Mucosa of stomach (tissue), 1 donor: ENCODE measurements at regions not wholly inside any gene's neighbourhood (a gene's known extent, or its start where the extent isn't known, plus 50 kb on each side); places are given as distances from the start of the nearest gene placed in this dataset.

Experiments used
- H3K27me3 ChIP-seq: one replicate; pipeline ENCODE4 v1.7.0; 2013; ENCODE audit warnings: mild to moderate bottlenecking, low read length; ENCODE audit not compliant: control insufficient read depth, insufficient read depth
- H3K36me3 ChIP-seq: one replicate; pipeline ENCODE4 v1.7.0; 2013; ENCODE audit warnings: low read length; ENCODE audit not compliant: control insufficient read depth, insufficient read depth
- H3K4me1 ChIP-seq: one replicate; pipeline ENCODE4 v1.7.0; 2013; ENCODE audit warnings: mild to moderate bottlenecking, low read length; ENCODE audit not compliant: control insufficient read depth, insufficient read depth
- H3K4me3 ChIP-seq: one replicate; pipeline ENCODE4 v1.7.0; 2013; ENCODE audit warnings: low read length
- H3K9ac ChIP-seq: one replicate; pipeline ENCODE4 v1.7.0; 2013; ENCODE audit warnings: mild to moderate bottlenecking, low read length, moderate library complexity
- H3K9me3 ChIP-seq: one replicate; pipeline ENCODE4 v1.7.0; 2013; ENCODE audit warnings: mild to moderate bottlenecking, low read length, moderate library complexity; ENCODE audit not compliant: control insufficient read depth
- donor health status: Pancreatic carcinoma.

DNA sequence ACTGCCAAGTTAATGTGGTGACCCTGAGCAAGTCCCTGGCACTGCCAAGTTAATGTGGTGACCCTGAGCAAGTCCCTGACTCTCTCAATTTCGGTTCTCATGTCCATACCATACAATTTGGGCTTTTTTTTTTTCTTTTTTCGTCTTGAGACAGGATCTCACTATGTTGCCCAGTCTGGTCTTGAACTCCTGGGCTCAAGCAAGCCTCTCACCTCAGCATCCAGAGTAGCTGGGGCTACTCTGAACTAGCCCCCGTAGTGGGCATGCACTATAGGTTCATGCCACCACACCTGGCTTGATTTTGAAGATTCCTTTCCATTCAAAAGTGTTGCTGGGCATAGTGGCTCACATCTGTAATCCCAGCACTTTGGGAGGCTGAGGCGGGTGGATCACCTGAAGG is 100.0 kb upstream of the FOXP4 start:
- peaks cover 59% of the 10 kb centered on the region for H3K4me1 ChIP-seq
- H3K9me3 ChIP-seq: no peaks in the 10 kb centered on the region
- no peaks in the 10 kb centered on the region for H3K27me3 ChIP-seq
- no peaks in the 10 kb centered on the region for H3K36me3 ChIP-seq
- no peak overlapping the region for H3K4me3 ChIP-seq
- H3K9ac ChIP-seq: no peak overlapping the region

DNA sequence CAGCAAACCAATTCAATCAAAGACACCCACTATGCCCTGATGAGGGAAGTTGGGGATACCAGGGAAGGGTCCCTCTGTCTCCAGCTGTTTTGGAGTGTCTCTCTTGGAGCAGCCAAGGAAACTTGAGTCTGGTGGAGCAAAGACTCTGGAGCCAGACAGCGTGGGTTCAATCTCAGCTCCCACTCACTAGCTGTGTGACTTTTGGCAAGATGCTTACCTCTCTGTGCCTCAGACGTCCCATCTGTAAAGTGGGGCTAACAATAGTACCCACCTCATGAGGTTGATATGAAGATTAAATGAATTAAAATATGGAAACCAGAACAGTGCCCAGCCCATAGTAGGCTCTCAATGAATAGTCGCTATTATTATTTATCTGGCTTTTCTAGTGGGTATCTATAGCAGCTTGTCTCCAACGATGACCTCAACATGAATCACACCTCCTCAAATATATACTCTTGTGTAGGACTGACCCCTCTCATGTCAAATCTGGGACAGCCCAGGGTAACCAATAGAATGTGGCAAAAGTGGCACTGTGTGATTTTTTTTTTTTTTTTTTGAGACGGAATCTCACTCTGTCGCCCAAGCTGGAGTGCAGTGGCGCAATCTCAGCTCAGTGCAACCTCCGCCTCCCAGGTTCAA is 99.2 kb upstream of the FOXP4 start:
- Histone ChIP-seq H3K9ac (no peak overlapping the region), H3K9me3 (no peaks in the 10 kb centered on the region), H3K4me1 (peaks cover 68% of the 10 kb centered on the region), H3K4me3 (no peak overlapping the region), H3K27me3 (no peaks in the 10 kb centered on the region), H3K36me3 (no peaks in the 10 kb centered on the region)

DNA sequence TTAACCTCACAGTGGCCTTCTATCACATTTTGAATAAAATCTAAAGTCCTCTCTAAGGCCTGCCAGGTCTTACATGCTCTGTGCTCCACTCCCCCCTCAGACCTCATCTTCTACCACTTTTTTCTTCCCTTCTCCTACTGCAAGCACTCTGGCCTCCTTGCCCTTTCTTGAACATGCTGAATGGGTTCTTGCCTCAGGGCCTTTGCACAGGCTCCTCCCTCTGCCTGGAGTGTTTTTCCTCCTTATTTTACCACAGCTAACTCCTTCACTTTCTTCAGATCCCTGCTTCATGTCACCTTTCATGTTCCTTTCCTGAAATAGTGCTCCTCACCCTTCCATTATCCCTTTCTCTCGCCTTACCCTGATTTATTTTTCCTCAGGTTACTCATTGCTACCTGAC is 97.9 kb upstream of the FOXP4 start:
- H3K27me3 ChIP-seq: no peaks in the 10 kb centered on the region
- H3K36me3 ChIP-seq: no peaks in the 10 kb centered on the region
- H3K9me3 ChIP-seq: no peaks in the 10 kb centered on the region
- no peak overlapping the region for H3K4me3 ChIP-seq
- H3K9ac ChIP-seq: no peak overlapping the region
- H3K4me1 ChIP-seq: peaks cover 60% of the 10 kb centered on the region

DNA sequence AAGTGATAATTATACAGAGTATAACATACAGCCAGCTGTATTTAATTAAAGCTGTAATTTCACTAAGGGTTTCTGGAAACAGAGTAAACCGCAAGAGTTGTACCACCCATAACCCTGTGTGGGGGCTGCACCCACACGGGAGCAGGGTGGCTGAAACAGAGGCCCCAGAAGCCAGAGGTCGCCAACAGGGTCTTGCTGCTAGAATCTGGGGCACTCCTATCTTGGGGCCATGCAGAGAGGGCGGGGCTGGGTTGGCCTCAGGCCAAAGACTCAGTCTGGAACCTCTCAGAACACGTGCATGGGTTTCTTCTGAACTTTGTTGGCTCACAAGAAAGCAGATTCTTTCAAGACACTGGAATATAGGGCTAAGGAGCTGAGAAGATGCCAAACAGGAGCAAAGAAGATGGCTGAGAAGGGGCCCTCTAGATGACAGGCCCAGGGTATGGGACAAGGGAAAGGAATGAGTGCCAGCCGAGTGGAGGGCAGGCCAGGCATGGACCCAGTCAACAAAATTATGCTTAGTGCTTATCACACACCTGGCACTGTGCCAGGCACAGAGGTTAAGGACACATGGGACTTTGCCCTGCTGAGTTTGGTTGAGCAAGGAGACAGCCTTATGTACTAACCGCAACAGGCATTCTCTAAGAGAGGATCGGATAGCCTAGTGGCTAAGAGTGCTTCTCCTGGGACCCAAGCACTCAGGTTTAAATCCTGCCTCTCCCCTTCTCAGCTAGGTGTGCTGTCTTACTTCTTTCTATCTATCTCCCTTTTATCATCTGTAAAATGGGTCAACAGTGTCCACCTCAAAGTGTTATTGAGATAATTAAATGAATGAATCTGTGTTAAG is 96.6 kb upstream of the FOXP4 start:
- H3K9ac ChIP-seq: no peak overlapping the region
- no peaks in the 10 kb centered on the region for H3K36me3 ChIP-seq
- no peaks in the 10 kb centered on the region for H3K9me3 ChIP-seq
- H3K4me1 ChIP-seq: peaks cover 48% of the 10 kb centered on the region
- H3K4me3 ChIP-seq: no peak overlapping the region
- H3K27me3 ChIP-seq: no peaks in the 10 kb centered on the region

DNA sequence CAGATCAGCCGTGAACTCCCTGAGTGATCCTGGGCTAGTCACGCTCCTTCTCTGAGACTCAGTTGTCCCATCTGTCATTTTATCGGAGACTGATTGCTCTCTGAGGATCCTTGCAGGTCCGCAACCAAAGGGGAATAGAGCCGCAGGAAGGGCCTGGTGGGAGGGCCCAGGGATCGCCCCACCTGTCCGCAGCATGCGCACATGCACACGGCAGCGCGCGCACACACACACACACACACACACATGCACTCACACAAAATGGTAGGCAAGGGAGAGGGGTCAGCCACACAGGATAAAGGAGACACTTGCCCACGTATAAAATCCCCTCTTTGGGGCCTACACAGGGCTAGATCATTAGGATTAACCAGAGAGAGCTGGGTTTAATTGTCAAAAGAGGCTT is 95.6 kb upstream of the FOXP4 start:
- no peaks in the 10 kb centered on the region for H3K36me3 ChIP-seq
- no peaks in the 10 kb centered on the region for H3K27me3 ChIP-seq
- no peak overlapping the region for H3K4me3 ChIP-seq
- H3K9ac ChIP-seq: no peak overlapping the region
- peaks cover 50% of the 10 kb centered on the region for H3K4me1 ChIP-seq
- no peaks in the 10 kb centered on the region for H3K9me3 ChIP-seq

DNA sequence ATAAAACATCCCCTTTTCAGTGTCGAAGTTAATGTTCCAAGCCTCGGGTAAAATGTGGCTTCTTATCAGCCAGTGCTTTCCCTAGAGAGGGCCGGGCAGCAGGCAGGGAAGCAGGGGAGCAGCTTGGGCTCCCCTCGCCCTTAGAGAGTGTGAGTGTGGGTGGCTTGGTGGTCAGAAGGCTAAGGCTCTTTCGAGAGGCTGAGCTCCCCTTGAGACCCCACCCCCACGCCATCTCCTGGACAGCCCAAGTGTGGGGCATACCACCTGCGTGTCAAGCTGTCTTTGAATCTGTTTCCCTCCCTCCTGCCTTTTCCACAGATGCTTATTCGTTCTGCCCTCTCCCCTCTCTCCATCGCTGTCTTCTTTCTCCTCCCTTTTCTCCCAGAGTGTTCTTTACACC is 95.1 kb upstream of the FOXP4 start:
- H3K9me3 ChIP-seq: no peaks in the 10 kb centered on the region
- peaks cover 54% of the 10 kb centered on the region for H3K4me1 ChIP-seq
- H3K27me3 ChIP-seq: no peaks in the 10 kb centered on the region
- no peak overlapping the region for H3K9ac ChIP-seq
- no peaks in the 10 kb centered on the region for H3K36me3 ChIP-seq
- no peak overlapping the region for H3K4me3 ChIP-seq

DNA sequence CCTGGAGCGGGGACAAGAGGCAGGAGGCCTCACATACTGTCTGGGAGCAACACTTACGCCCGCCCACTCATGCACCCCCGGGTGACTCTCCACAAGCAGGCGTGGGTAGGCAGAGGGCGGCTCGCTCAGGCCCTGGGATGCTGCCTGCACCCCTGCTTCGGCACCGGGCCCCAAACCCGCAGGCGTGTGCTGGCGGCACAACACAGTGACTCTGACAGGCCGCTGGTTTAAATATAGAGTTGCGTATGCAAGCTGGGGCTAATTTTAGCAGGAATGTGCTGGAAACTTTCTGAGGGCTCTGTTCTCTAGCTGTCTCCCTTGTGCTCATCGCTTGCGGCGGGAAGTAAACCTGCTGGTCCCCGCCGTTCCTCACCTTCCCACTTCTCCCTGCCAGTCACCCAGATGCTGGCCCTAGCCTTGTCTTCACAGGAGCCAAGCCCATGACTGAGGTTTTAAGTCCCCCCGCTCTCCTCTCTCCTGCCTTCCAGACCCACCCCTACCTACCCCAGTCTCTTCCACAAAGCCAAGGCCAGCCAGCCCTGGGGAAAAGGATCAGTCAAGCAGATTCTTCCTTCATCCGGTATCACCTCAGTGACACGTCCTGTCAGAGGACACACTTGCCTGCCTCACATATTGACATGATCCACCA is 94.5 kb upstream of the FOXP4 start:
- Histone ChIP-seq H3K36me3 (no peaks in the 10 kb centered on the region), H3K4me1 (peaks cover 60% of the 10 kb centered on the region), H3K9ac (no peak overlapping the region), H3K9me3 (no peaks in the 10 kb centered on the region), H3K27me3 (no peaks in the 10 kb centered on the region), H3K4me3 (no peak overlapping the region)

DNA sequence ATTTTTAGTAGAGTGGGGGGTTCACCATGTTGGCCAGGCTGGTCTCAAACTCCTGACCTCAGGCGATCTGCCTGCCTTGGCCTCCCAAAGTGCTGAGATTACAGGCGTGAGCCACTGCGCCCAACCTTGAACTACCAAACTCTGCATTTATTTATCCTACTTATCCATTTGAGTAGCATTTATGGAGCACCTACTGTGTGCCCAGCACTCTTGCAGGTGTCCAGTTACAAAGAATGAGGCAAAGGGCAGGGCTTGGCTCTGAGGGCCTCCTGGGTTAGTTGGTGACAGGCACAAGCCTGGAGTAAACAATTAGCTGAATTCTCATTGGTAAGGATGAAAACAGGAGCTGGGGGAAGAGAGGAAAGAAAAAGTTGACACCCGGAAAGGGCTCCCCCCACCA is 93.4 kb upstream of the FOXP4 start:
- H3K27me3 ChIP-seq: no peaks in the 10 kb centered on the region
- no peak overlapping the region for H3K4me3 ChIP-seq
- H3K36me3 ChIP-seq: no peaks in the 10 kb centered on the region
- H3K9ac ChIP-seq: no peak overlapping the region
- H3K4me1 ChIP-seq: peaks cover 71% of the 10 kb centered on the region
- no peaks in the 10 kb centered on the region for H3K9me3 ChIP-seq

DNA sequence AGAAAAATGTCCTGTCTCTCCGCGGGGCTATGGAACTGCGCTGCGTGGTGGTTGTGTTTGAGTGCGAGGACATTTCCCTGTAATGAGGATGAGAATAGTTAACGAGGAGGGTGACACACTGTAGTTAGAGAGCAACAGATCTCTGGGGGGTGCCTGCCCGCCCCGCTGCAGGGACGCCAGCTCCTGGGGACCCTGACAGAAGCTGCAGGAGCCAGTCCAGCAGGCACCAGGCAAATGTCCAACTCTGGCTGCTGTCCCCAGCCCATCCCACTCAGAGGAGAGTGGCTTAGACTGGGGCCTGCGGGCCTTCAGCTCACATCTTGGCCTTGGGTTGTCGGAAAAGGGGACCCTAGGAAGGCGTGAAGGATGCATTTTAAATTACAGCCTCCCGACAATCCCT is 92.9 kb upstream of the FOXP4 start:
- Histone ChIP-seq H3K4me3 (no peak overlapping the region), H3K36me3 (no peaks in the 10 kb centered on the region), H3K9me3 (no peaks in the 10 kb centered on the region), H3K27me3 (no peaks in the 10 kb centered on the region), H3K9ac (no peak overlapping the region), H3K4me1 (peaks cover 73% of the 10 kb centered on the region)

DNA sequence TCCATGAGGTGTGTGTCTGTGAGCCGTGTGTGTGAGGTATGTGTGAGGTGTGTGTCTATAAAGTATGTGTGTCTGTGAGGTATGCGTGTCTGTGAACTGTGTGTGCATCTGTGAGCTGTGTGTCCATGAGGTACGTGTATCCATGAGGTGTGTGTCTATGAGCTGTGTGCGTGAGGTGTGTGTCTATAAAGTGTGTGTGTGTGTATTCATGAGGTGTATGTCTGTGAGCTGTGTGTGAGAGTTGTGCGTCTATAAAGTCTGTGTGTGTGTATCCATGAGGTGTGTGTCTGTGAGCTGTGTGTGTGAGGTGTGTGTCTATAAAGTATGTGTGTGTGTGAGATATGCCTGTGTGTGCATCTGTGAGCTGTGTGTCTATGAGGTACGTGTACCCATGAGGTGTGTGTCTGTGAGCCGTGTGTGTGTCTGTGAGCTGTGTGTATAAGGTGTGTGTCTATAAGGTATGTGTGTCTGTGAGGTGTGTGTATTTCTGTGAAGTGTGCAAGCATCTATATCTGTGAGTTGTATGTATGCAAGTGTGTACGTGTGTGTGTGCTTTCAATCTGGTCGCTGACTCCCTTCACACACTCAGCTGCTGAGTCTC is 91.9 kb upstream of the FOXP4 start:
- H3K4me1 ChIP-seq: peaks cover 73% of the 10 kb centered on the region
- H3K4me3 ChIP-seq: no peak overlapping the region

DNA sequence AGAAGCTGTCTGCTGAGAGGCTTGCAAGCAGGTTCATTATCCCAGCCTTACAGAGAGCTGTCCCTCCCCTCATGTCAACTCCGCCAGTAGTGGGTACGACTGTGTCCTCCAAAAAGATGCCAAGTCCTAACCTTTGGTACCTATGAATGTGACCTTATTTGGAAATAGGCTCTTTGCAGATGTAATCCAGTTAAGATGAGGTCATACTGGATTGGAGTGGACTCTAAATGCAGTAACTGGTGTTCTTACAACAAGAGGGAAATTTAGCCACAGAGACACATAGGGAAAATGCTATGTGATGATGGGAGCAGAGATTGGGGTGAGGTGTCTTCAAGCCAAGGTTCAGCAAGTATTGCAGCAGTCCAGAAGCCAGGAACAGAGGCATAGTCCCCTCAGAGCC is 90.8 kb upstream of the FOXP4 start:
- Histone ChIP-seq H3K4me3 (no peak overlapping the region), H3K9ac (no peak overlapping the region), H3K36me3 (no peaks in the 10 kb centered on the region), H3K27me3 (no peaks in the 10 kb centered on the region), H3K4me1 (peaks cover 73% of the 10 kb centered on the region), H3K9me3 (no peaks in the 10 kb centered on the region)

More for the DNA sequence above, 91.9 kb upstream of the FOXP4 start:
- Histone ChIP-seq H3K9ac (no peak overlapping the region), H3K36me3 (no peaks in the 10 kb centered on the region), H3K9me3 (no peaks in the 10 kb centered on the region), H3K27me3 (no peaks in the 10 kb centered on the region)

DNA sequence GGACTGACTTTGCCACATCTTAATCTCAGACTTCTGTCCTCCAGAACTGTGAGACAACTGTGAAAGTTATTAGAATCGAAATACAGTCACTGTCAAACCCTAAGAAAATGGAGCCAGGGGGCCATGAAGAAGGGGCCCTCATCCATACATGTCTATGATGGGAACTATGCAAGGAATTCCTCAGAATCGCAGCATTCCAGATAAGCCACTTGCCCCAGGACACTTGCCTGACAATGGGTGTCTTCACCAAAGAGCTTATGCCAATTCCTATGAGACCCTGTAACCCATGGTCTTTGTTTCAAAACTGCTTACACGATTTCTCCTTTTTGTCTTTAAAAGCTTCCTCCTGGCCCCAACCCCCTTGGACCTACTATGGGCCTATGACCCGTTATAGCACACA is 90.4 kb upstream of the FOXP4 start:
- no peaks in the 10 kb centered on the region for H3K36me3 ChIP-seq
- H3K9ac ChIP-seq: peak overlapping the region; percentile 1
- H3K9me3 ChIP-seq: no peaks in the 10 kb centered on the region
- no peaks in the 10 kb centered on the region for H3K27me3 ChIP-seq
- H3K4me1 ChIP-seq: peaks cover 69% of the 10 kb centered on the region
- H3K4me3 ChIP-seq: no peak overlapping the region
